HG02885 (cell line): ENCODE measurements at regions not wholly inside any gene's neighbourhood (a gene's known extent, or its start where the extent isn't known, plus 50 kb on each side); places are given as distances from the start of the nearest gene placed in this dataset.
A peak's percentile ranks its signal among the peaks of the same experiment; 100 is the strongest.
"Not testable (repeated sequence)": the region's sequence is repeated elsewhere in the genome, so short reads cannot be mapped to it uniquely, and the experiment has no call there.

ENCODE experiments used
- ATAC-seq: cut with Tn5 transposase; IDR thresholded peaks from one replicate; pipeline ENCODE4 v1.9.1; 2021; ENCODE audit warnings: mild to moderate bottlenecking; ENCODE audit not compliant: unreplicated experiment, poor library complexity

DNA sequence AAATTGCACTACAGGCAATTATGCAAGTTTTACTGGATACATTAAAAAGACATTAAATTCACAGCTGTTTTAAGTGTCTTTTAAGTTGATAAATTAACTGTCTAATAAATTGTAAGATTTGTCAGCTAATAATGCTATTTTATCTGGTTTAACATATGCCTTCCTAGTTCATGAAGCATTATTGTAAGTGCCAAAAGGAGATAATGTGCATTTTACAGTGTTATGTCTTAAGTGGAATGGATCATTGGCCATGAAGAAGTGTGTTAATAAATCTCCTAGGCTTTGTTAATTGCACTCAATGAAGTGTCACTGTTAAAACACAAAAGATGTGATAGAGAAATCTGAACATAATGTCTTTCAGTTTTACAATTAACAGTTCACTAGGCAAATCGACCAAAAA is 784.3 kb upstream of the POU3F4 start:
- no peak for ATAC-seq

DNA sequence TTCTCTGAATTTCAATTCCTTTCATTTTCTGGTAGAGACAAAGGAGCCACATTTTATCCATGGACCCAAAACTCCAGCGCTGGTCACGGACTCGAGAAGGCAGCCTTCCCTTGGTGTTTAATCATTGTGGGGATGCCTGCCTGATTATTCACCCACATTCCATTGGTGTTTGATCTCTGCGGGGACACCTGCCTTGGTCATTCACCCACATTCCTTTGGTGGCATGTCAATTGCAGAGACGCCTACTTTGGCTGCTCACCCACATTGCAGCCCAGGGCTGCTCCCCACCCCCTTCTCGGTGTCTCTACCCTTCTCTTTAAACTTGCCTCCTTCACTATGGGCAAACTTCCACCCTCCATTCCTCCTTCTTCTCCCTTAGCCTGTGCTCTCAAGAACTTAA is 780.7 kb upstream of the POU3F4 start:
- ATAC-seq: not testable (repeated sequence)

DNA sequence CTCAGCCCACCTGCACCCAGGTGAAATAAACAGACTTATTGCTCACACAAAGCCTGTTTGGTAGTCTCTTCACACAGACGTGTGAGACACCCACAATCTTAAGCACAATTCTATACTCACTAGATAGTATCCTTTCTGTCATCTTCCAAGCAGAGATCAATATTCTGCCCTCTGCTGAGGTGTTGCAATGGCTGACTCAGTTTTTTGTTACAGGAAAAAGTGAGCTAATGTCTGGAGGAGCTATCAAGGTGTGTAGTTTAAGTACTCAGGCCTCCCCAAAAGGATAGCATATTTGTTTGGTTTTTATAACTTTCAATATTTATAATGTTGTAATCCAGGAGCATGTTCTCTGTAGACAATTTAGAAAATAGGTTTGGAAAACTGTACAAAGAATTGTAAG is 775.2 kb upstream of the POU3F4 start:
- ATAC-seq: no peak

DNA sequence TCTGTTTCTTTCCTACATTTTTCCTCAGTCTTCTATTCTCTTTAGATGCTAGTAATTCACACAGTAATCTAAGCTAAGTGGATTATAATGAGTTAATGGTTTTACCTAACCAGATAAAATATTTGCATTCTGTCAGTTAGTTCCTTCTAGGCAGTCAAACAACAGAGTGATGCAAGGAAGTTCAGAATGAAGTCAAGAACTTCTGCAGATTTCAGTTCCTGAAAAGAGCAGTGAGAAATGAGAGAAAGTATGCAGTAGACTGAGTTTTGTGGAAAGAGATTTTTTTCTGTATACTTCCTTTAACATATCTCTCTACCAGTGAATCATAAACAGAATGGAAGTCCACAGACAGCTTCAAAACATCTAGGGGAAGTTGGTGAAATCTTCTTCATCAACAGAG is 774.0 kb upstream of the POU3F4 start:
- ATAC-seq: peak; percentile 84

DNA sequence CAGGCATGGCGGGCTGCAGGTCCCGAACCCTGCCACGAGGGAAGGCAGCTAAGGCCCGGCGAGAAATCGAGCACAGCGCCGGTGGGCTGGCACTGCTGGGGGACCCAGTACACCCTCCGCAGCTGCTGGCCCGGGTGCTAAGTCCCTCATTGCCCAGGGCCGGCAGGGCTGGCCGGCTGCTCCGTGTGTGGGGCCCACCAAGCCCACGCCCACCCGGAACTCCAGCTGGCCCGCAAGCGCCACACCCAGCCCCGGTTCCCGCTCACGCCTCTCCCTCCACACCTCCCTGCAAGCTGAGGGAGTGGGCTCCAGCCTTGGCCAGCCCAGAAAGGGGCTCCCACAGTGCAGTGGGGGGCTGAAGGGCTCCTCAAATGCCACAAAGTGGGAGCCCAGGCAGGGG is 769.8 kb upstream of the POU3F4 start:
- ATAC-seq: not testable (repeated sequence)

DNA sequence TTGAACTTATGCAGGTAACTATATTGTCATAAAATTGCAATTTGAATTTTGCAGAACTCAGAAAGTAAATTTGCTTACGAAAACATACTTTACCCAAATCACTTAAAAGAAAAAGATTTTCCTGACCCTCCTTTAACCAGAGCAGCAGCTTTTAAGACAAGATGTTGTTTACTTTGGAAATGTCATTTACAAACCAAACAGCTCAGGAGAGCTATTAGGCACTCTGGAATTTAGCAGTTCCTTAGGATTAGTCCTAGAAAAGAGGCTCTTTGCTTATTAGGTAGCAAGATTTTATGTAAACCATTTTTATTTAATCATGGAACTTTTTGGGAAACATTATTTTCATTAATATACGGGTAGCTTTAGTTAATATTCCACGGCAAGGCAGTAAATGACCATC is 765.7 kb upstream of the POU3F4 start:
- ATAC-seq: no peak

DNA sequence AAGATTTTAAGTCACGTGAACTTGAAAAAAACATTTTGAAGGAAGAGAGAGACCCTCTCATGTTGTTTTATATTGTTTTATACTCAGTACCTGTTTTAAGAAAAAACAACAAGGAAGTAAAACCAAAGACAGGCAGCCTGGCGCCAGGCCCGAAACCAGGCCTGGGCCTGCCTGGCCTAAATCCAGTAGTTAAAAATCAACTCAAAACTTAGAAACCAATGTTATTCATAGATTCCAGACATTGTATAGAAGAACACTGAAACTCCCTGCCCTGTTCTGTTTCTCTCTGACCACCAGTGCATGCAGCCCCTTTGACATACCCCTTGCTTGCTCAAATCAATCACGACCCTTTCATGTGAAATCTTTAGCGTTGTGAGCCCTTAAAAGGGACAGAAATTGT is 762.4 kb upstream of the POU3F4 start:
- ATAC-seq: not testable (repeated sequence)

DNA sequence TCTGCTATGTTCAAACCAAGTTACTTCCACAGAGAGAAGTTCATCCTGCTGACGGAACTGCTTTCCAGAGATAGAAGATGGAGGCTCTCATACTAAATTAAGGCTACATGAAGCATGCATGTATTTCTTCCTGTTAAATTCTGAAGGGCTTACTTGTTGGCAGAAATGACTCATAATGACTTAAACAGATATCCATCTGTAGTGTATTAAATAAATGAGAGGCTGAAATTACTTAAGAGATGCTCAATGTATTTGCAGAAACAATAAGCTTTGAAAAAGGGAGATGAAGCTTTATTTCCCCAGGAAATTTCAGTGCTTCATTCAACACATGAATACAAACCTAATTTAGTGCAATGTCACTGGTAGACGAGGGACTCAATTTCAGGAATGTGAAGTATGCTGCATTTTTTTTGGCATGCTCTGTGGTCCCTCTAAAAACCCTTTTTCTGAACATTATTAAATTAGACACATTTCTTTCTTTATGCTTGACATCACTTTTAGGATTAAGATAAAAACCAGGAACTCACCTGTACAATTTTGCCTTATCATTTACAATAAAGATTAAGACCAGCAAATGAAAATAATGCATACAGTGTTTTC is 759.1 kb upstream of the POU3F4 start:
- ATAC-seq: no peak

DNA sequence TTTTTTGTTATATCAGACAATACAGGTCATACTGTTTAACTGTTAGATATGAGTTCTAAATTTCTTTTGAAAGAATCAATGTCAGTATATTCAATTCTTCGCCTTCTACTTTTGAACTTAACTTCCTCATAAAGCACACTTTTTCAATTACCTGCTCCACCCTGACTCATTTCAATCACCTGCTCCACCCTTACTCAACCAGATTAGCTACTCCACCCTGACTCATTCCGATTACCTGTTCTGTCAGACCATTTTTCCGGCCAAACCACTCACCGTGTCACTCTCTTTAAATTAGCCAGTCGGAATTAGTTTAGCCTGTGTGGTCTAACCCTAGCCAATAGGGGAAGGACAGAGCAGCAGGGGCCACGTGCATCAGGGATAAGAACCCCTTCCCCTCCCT is 751.8 kb upstream of the POU3F4 start:
- no peak for ATAC-seq

DNA sequence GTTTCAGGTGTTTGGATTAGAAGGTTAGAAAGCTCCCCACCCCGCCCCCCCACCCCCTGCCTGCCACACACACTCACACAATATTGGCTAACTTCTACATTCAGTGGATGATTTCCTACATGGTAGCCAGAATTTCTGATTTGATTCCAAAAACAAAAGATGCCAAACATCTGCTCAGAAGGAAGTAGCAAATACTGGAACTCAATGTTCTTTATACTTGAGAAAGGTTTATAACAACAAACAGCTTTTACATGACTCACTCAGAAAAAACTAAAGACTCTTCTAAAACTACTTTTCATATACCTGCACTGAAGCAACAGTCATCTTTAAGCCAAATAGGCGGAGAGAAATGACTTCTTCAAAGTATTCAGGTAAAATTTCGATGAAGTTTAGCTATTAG is 750.5 kb upstream of the POU3F4 start:
- no peak for ATAC-seq

DNA sequence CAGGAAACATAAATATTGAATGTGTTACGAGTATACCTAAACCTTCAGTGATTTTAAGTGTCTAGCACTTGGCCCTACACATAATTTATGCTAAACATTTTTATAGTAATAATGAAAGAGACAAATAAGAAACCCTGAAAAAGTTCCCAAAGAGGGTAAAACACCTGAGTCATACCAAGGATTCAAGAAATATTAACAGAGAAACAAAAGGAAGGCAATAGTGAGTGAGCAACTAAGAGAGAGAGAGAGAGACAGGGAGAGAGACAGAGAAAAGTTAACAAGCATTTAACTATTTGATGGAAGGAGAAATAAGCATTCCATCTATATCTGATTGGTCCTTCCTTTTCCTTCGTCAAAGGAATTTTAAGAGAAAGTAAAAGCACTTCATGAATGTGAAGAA is 743.6 kb upstream of the POU3F4 start:
- ATAC-seq: no peak

DNA sequence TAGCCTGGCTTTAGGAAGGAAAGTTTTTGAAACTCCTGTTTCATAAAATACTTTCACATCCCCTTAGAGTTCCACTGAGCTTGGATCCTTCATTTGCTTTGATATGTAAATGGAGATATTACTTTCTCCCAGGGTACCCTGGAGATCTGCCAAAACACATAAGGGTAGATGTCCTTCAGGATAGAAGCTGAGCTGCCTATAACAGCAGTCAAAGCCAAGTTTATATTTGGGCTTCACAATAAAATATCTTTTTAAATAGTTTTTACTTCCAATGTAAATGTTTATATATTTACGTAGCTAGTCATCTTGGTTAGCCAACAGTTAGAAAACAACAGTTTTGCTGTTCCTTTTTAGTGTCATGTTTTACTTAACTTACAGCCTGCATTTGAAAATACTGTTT is 742.3 kb upstream of the POU3F4 start:
- ATAC-seq: no peak

DNA sequence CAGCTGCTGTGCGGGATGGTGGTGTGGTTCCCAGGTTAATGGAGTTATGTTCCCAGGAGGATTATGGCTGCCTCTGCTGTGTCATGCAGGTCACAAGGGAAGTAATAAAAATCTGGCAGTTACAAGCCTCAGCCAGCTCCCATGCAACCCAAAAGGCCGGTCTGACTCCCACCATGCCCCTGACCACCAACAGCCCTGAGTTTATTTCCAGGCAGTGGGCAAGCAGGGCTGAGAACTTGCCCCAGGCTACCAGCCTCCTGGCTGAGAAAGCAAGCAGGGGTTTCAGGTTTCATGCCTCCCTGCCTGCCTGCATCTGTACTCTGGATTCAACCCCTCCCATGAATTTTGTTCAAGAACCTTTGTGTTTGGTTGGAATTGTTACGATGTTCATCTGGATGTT is 732.7 kb upstream of the POU3F4 start:
- no peak for ATAC-seq

DNA sequence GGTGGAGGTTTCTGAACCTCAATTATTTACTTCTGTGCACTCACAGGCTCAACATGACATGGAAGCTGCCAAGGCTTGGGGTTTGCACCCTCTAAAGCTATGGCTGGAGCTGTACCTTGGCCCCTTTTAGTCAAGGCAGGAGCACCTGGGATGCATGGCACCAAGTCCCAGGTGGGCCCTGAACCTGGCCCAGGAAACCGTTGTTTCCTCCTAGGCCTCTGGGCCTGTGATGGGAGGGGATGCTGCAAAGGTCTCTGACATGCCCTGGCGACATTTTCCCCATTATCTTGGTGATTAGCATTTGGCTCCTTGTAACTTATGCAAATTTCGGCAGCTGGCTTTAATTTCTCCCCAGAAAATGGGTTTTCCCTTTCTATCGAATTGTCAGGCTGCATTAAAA is 726.1 kb upstream of the POU3F4 start:
- no peak for ATAC-seq

DNA sequence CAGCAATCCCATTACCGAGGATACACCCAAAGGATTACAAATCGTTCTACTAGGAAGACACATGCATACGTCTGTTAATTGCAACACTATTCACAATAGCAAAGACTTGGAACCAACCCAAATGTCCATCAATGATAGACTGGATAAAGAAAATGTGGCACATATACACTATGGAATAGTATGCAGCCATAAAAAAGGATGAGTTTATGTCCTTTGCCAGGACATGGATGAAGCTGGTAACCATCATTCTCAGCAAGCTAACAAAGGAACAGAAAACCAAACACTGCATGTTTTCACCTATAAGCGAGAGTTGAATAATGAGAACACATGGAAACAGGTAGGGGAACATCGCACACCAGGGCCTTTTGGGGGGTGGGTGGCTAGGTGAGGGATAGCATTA is 695.2 kb upstream of the POU3F4 start:
- ATAC-seq: not testable (repeated sequence)

DNA sequence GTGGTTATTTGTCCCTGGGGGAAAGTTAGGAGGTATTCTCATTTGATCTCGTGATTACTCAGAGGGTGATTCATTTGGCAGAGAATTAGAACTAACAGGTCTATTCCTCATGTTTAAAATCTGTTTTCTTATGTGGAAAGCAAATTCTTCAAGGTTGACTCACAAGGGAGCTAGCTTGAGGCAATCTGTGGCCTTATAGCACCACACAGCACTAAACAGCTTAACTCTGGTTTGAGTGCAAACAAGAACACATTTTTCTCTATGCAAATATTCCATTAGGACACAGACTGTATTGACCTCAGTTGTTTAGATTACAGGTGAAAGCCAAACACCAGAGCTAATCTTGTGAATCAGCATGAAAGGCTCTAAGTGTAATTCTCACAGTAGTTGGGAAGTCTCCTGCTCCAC is 694.4 kb upstream of the POU3F4 start:
- ATAC-seq: no peak

DNA sequence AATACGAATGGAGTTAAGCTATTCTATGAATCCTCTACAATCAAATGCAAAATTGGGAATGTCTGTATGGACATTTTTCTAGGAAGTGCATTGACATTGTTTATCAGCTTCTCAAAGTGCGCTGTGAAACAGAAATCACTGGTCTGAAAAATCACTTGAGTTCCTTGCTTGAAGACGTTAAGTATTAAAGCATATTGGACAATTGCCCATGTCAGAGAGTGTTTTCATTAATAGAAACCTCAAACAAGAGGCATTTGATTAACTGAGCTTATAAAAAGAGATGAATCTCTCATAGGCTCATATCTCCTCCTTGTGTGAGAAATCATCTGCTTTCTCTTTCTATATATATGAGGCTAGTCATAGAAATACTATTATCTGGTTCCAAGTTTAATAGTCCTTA is 692.1 kb upstream of the POU3F4 start:
- ATAC-seq: no peak

DNA sequence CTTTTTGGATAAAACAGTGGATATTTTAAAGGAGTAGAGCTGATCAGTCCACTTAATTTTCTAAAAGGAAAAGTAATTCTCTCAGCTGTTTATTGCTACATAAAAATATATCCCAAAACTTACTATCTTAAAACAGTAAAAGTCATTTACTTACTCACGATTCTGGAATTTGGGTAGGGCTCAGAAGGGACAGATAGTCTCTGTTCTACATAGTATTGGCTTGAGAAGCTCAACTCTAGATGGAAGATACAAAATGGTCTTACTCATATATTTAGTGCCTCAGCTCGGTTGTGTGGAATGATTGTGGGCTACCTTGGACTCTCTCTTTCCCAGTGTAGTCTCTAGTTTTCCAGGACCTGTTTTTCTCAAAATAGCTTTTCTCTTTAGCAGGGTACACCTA is 691.5 kb upstream of the POU3F4 start:
- ATAC-seq: no peak

DNA sequence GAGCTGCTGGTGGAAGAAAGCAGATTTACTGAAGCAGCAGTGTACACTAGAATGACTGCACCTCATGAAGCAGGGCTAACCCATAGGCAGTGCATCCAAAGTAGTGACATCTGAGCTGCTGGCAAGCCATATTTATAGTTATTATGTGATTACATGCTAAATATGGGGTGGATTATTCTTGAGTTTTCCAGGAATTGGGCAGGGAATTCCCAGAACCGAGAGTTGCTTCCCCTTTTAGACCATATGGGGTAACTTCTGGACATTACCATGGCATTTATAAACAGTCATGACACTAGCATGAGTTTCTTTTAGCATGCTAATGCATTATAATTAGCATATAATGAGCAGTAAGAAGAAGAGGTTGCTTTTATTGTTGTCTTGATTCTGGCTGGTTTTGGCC is 665.8 kb upstream of the POU3F4 start:
- no peak for ATAC-seq

DNA sequence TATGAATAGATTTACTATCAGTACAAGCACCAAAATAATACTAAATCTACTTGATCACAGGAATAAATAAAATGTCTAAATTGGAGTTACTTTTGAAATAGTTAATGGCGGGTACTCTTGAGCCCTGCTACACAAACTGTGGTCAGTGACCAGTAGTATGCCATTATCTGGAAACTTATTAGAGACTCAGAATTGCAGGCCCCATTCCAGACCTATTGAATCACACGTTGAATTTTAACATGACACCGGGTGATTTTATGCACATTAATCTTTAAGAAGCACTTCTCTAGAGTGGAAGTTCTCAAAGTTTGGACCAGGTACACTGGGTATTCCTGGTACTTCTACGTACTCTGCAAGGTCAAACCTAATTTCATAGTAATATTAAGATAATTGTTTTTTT is 660.0 kb upstream of the POU3F4 start:
- no peak for ATAC-seq
